Upper lobe of right lung (tissue), 1 donor: ENCODE measurements at regions not wholly inside any gene's neighbourhood (a gene's known extent, or its start where the extent isn't known, plus 50 kb on each side); places are given as distances from the start of the nearest gene placed in this dataset.

Experiments used
- ATAC-seq: fragments of 200-7000 bp; cut with Tn5 transposase; one replicate; pipeline ENCODE4 v1.9.1; 2020; ENCODE audit warnings: mild to moderate bottlenecking, moderate library complexity
- DNase-seq: peaks from one replicate; pipeline ENCODE4 v3.0.0-alpha.2; 2020
- H3K27ac ChIP-seq: fragments of 200-600 bp; one replicate; pipeline ENCODE4 v1.8.0; 2022
- H3K27me3 ChIP-seq: fragments of 200-600 bp; one replicate; pipeline ENCODE4 v1.8.0; 2022; ENCODE audit warnings: mild to moderate bottlenecking
- H3K36me3 ChIP-seq: fragments of 200-600 bp; one replicate; pipeline ENCODE4 v1.8.0; 2022
- H3K4me1 ChIP-seq: fragments of 200-600 bp; one replicate; pipeline ENCODE4 v1.8.0; 2022
- H3K4me3 ChIP-seq: fragments of 200-600 bp; one replicate; pipeline ENCODE4 v1.8.0; 2022; ENCODE audit warnings: mild to moderate bottlenecking
- H3K9me3 ChIP-seq: fragments of 200-600 bp; one replicate; pipeline ENCODE4 v1.8.0; 2022
- intact Hi-C: fragments of 100-400 bp; cut with DNase I; formaldehyde crosslinking; loops from one replicate; pipeline ENCODE4 v1.11.0; 2022
- TF ChIP-seq, protein P1 (sequence below): fragments of 200-600 bp; IDR thresholded peaks from one replicate; pipeline ENCODE4 v1.8.0; 2022; ENCODE audit warnings: antibody characterized with exemption
- donor health status: DM: no; HTN: yes; CAD: no; lungs with severe emphysema.

DNA sequence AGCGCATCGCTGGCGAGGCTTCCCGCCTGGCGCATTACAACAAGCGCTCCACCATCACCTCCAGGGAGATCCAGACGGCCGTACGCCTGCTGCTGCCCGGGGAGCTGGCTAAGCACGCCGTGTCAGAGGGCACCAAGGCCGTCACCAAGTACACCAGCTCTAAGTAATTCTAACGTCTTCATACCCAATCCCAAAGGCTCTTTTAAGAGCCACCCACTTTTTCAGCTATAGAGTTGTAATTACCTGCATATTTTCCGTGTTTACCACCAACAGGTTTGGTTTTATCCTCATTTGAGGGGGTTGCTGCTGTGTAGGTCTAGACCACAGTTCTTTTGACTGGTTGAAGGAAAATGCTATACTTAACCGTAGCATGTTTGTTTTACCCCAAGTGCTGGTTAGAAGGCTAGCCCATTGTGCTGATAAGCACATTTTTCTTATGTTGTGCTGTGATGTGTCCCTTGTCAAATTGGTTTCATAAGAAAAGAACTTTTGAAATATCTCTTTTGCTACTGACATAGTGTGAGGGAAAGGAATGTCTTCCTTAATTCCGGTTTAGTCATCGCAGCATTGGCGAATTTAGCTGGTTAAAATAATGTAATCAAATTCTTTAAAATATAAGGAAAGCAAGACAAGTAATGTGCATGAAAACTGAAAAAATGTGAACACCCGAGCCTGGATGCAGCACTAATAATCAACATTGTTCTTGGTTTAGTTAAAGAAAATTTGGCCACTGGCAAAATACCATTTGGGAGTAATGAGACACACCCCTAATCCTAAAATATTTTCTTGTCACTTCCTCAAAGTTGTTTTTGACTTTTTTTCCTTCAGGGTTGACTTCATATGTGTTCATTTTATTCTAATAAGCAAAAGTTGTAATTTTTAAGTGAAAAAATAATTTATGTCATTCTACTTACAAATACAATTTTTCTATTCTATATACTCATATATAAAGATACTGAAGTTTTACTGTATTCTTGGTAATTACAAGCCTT is 112.8 kb downstream of the HFE start:
- ATAC-seq = no peak
- Histone ChIP-seq H3K36me3 (no peaks in the 10 kb centered on the region), H3K27me3 (peaks cover 52% of the 10 kb centered on the region), H3K4me1 (peaks cover 6% of the 10 kb centered on the region), H3K27ac (peak overlapping the region; percentile 97), H3K4me3 (peak overlapping the region; percentile 69), H3K9me3 (no peaks in the 10 kb centered on the region)
- intact Hi-C loops = loop anchor here (2.0 kb wide), 1 partner anchor 17 kb away; a partner anchor contains a TSS
- peak; percentile 74 for DNase-seq
- TF ChIP-seq, protein P1, sequence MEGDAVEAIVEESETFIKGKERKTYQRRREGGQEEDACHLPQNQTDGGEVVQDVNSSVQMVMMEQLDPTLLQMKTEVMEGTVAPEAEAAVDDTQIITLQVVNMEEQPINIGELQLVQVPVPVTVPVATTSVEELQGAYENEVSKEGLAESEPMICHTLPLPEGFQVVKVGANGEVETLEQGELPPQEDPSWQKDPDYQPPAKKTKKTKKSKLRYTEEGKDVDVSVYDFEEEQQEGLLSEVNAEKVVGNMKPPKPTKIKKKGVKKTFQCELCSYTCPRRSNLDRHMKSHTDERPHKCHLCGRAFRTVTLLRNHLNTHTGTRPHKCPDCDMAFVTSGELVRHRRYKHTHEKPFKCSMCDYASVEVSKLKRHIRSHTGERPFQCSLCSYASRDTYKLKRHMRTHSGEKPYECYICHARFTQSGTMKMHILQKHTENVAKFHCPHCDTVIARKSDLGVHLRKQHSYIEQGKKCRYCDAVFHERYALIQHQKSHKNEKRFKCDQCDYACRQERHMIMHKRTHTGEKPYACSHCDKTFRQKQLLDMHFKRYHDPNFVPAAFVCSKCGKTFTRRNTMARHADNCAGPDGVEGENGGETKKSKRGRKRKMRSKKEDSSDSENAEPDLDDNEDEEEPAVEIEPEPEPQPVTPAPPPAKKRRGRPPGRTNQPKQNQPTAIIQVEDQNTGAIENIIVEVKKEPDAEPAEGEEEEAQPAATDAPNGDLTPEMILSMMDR = no peak

DNA sequence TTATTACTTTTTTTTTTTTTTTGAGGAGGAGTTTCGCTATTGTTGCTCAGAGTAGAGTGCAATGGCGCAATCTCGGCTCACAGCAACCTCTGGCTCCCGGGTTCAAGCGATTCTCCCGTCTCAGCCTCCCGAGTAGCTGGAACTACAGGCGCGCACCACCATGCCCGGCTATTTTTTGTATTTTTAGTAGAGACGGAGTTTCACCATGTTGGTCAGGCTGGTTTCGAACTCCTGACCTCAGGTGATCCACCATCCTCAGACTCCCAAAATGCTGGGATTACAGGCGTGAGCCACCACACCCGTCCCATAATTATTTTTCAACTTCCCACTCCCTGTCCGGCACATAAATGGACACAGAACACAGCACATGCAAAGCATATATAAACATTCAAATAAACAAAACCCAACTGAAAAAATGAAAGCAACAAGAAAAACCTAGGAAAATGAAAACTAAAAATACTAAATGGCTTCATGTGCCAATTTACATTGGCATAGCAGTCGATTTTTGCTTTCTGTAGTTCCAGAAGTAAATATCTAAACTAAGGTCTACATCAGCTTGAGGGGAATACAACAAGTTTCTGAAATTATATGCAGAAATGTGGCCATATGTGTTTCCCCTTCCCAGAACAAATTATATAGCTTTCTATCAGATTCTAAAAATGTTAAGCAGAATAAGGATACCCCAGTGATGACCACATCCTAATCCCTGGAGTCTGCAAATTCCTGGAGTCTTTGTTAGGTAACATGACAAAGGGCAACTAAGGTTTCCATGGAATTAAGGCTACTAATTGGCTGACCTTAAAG is 113.9 kb downstream of the HFE start:
- Histone ChIP-seq H3K36me3 (no peaks in the 10 kb centered on the region), H3K4me3 (no peak overlapping the region), H3K27me3 (peaks cover 55% of the 10 kb centered on the region), H3K9me3 (no peaks in the 10 kb centered on the region), H3K4me1 (peaks cover 6% of the 10 kb centered on the region), H3K27ac (no peak overlapping the region)
- TF ChIP-seq, protein P1 = no peak
- ATAC-seq (no peak), DNase-seq (no peak)
- intact Hi-C loops = no loop called here

DNA sequence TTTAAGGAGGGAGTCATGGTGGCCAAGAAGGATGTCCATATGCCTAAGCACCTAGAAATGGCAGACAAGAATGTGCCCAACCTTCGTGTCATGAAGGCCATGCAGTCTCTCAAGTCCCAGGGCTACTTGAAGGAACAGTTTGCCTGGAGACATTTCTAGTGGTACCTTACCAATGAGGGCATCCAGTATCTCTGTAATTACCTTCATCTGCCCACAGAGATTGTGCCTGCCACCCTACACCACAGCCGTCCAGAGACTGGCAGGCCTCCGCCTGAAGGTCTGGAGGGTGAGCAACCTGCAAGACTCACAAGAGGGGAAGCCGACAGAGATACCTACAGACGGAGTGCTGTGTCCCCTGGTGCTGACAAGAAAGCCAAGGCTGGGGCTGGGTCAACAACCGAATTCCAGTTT is 115.0 kb downstream of the HFE start:
- ATAC-seq (no peak), DNase-seq (no peak)
- intact Hi-C loops = no loop called here
- no peak overlapping the region for H3K27ac ChIP-seq
- no peaks in the 10 kb centered on the region for H3K36me3 ChIP-seq
- no peak overlapping the region for H3K4me3 ChIP-seq
- H3K27me3 ChIP-seq = peaks cover 59% of the 10 kb centered on the region
- no peaks in the 10 kb centered on the region for H3K9me3 ChIP-seq
- peaks cover 6% of the 10 kb centered on the region for H3K4me1 ChIP-seq
- TF ChIP-seq, protein P1 = no peak

DNA sequence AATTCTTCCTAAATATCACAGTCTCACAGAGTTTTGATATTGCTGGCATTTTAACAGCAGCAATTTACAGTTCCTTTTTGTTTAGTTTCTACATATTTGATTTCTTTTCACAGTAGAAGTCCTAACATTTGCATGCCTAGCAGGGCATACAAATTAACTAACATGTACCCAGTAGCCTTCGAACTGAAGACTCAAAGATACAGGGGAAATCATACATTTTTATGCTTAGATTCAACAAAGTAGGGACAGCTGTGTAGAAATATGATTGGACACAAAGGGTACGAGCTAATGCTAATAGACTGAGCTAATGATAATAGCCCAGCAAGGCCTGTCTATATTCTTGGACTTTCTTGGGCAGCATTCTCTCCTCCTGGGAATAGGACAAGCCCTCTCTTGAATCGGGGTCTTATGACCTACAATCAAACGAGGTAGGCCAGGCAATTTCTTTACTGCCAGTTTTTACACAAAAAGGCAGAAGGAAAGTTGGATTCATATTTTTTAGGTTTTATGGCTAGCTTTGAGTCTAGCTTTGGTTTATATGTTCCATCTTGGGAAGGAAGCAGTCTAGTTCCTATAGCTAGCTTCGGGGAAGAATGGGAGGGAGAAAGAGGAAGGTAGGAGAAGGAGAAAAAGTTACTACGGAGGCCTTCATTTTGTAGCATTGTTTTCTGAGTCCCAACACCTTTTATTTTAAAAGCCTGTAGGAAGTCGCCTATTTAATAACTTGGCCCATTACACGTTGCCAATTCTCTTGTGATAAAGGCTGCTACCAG is 115.8 kb downstream of the HFE start:
- Histone ChIP-seq H3K4me1 (peaks cover 6% of the 10 kb centered on the region), H3K27ac (no peak overlapping the region), H3K36me3 (no peaks in the 10 kb centered on the region), H3K4me3 (no peak overlapping the region), H3K27me3 (peaks cover 59% of the 10 kb centered on the region), H3K9me3 (no peaks in the 10 kb centered on the region)
- ATAC-seq = no peak
- intact Hi-C loops = no loop called here
- TF ChIP-seq, protein P1 = no peak
- DNase-seq = no peak
